HPDE6-E6E7 (cell line): ENCODE measurements at regions not wholly inside any gene's neighbourhood (a gene's known extent, or its start where the extent isn't known, plus 50 kb on each side); places are given as distances from the start of the nearest gene placed in this dataset.

ENCODE experiments used
- DNase-seq: peaks from one replicate; pipeline ENCODE4 v3.0.0; 2011; ENCODE audit warnings: missing footprints; ENCODE audit errors: extremely low spot score

DNA sequence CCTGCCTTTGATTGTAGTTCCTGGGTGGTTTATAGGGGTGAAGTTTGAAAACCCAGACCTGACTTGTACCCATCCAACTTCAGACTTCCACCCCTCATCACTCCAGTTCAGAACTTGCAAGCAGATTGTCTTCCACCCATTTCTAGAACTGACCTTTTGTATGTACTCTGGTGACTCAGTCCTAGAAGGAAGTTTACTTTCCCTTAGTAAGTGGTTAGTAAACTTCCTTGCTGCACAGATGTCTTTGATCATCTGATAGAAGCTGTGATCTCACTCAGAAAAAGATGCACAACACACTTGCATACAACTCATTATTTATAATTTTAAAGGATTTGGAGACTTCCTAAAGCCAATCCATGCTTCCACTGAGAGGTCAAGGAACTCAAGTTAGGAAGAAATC lies 368.0 kb downstream of the MFSD1 start:
- peak; percentile 47 for DNase-seq

DNA sequence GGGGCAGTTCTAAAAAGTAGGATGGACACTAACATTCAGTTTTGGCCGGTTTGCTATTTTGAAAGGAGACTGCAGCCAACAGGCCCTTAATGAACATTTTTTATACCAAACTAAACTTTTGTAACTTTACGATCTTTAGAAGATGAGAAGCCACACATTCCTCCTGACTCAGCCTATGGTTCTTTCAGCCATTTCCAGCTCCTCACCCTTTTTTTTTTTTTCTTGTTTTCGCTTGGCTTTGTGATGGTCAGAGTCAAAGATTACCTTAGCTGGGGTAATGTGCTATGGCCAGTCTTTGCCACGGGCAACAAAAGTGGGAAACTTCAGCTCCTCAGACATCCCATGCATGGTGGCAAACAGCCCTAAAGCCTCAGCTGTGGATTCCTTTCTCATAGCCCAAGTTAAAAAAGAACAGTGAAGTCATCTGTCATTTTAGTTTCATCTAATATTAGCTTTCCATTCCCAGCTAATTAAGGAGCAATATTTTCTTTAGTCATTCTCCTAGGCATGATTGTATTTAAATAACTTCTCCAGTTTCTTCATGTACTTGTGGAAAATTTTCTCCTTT lies 368.7 kb downstream of the MFSD1 start:
- DNase-seq = no peak

DNA sequence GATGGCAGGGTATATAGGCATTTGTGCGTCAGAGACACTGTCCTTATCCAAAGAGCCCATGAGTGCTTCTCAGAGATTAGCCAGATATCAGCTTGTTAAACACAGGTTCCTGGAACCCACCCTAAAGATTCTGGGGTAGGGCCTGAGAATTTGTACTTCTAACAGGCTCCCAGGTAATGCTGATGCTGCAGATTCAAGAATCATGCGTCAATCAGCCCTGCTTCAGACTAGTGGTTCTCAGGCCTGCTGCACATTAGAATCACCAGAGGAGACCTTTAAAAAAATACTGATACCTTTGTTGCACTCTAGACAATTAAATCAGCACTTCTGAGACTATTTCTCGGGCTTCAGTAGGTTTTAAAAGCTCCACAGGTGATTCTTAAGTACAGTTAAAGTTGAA lies 369.5 kb downstream of the MFSD1 start:
- DNase-seq = no peak

GRCh38 chr3:159172473-159172872 lies 370.6 kb downstream of the MFSD1 start:
- DNase-seq = no peak

- no peak for DNase-seq
Measured at GRCh38 chr3:159174715-159175692, 373.1 kb downstream of the MFSD1 start.

GRCh38 chr3:159178209-159178897 lies 376.5 kb downstream of the MFSD1 start:
- no peak for DNase-seq

GRCh38 chr3:159182961-159183360 lies 381.1 kb downstream of the MFSD1 start:
- no peak for DNase-seq

DNA sequence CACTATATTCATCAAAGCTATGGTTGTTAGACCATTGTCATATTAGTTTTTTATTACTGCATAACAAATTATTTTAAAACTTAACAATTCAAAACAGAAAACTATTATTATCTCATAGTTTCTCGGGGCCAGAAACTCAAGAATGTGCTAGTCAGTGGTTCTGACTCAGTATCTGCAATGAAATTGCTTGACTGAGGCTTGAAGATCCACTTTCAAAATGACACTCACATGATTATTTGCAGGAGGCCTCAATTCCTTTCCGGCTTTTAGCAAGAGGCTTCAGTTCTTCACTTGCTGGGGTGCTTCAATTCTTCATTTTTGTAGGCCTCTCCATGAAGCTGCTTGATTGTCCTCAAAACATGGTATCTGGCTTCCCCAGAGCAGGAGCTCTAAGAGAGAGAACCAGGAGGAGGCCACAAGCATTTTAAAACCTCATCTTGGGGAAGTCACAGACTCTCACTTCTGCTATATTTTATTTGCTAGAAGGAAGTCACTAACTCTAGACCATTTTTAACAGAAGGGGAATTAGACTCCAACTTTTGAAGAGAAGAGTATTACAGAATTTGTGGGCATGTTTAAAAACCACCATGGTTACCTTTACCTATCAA lies 383.7 kb downstream of the MFSD1 start:
- DNase-seq = no peak

- DNase-seq = no peak
Measured at GRCh38 chr3:159186581-159186980, 384.7 kb downstream of the MFSD1 start.

GRCh38 chr3:159187232-159187631 lies 385.4 kb downstream of the MFSD1 start:
- no peak for DNase-seq

GRCh38 chr3:159187706-159188105 lies 385.9 kb downstream of the MFSD1 start:
- DNase-seq = no peak

GRCh38 chr3:159189994-159190669 lies 388.3 kb downstream of the MFSD1 start:
- DNase-seq = peak; percentile 20

DNA sequence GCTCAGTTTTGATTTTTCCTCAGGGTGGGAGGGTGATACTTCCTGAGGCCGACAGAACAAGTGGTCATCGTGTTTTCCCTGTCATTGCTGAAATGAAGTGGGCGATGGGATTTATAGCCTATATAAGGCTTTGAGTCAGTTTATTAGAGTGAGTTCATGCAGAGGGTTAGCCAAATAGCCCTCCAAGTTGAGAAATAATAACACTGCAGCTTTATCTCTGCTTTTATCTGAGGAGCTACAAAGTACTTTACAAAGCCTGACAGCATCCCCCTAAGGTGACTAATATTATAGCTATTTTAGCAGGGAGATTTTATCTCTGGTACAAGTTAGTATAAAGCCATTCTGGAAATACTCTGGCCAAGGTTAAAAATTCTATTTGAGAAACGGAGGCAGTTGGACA lies 389.6 kb downstream of the MFSD1 start:
- no peak for DNase-seq

DNA sequence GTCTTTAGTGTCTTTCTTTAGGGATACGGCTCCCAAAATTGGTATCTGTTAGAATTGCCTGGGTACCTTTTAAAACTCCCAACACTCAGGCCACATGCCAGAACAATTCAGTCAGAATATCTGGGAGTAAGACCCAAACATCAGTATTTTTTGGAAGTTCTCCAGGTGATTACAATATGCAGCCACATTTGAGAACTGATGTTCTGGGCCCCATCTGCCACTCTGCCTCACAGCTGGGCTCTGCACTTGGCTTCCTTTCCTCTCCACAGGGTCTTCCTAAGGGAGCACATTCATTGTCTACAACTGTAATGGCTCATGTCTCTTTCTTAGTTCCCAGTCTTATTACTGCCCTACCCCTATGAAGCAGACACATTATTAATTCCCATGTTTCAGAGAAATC lies 394.5 kb downstream of the MFSD1 start:
- no peak for DNase-seq

- DNase-seq = peak; percentile 53
Measured at GRCh38 chr3:159200176-159200575, 398.3 kb downstream of the MFSD1 start.

DNA sequence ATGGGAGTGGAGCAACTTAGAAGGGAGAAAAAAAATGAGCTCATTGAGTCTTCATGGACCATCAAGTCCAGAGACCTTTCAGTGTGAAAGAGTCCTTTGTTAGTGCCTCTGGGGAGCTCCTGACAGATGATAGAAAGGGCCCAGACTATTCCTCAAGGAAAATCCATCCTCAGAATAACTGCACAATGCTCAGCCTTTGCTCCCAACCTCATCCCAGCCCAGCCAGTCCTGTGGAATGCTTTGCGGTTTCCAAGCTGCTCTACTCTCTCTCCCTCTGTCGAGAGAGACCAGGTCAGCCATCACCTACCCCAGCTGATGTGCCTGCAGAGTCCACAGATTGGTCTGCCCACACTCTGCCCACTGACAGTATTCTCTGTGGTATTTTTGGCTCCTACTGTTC lies 406.2 kb downstream of the MFSD1 start:
- no peak for DNase-seq

DNA sequence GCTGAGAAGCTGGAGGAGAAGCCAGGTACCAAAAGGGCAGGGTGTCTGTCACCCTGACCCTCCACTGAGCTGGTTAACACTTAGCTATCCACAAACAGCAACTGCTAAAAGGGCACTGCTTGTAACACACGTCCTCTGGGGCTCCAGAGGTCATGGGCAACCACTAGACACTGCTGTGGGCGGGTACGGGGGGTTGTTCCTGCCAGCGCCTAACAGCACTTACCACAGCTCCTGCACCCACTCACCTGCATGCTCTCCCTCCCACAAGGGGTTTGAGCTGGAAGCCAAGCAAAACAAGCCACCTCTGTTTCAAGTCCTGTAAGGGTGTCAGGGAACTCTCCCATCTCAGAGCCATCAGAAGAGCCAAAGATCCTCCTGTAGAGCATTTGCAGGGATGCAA lies 407.6 kb downstream of the MFSD1 start:
- no peak for DNase-seq

GRCh38 chr3:159210336-159210735 lies 408.5 kb downstream of the MFSD1 start:
- DNase-seq = no peak

DNA sequence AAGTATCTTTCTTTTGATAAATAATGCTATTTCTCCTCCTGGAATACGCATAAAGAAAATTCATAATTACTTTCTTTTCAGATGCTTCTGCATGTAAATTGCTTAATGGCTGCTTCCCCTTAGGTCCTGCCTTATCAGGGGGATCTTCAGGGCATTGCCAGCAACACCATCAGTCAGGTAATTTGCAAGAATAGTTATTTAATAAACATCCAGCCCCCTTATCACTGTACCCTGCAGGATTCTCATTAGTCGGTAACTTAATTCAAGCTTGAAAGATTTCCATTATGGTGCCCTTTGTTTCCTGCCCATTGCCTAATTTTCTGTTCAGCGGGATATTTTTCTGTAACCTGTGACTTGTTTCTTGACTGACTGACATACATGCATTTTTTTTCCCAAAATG lies 414.5 kb downstream of the MFSD1 start:
- no peak for DNase-seq

DNA sequence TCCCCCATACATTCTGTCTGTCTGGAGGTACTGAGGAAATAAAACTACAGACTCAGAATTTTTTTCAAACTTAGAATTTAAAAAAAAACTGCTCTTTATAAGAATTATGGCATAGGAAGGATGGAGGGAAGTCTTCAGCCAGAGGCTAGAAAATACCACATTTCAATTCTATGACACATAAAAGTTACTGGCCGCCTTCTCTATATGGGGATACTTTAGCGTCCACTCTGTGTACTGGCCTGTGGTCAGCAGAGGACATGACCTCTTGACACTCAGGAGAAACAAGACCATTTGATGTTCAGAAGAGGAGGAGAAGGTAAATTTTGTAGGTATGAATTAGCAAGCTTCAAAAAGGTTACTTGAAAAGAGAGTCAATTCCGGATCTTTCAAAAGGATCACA lies 417.4 kb downstream of the MFSD1 start:
- DNase-seq = no peak

- no peak for DNase-seq
Measured at GRCh38 chr3:159221335-159221734, 419.5 kb downstream of the MFSD1 start.
